IMR-90 (cell line): ENCODE measurements at regions not wholly inside any gene's neighbourhood (a gene's known extent, or its start where the extent isn't known, plus 50 kb on each side); places are given as distances from the start of the nearest gene placed in this dataset.

Experiments used
- ATAC-seq: fragments of 200-7000 bp; cut with Tn5 transposase; 2 replicates; pipeline ENCODE4 v1.9.1; 2020; ENCODE audit warnings: low read depth, mild to moderate bottlenecking, moderate library complexity
- BruUV-seq: library from RNA; stranded (reverse); fragments of 400-500 nt; replicated peaks from 2 replicates; lab custom pipeline; 2021; lab: Mats Ljungman, UMichigan
- CTCF ChIA-PET: fragments of 300-600 bp; formaldehyde crosslinking; extraction: SDS; loops from one replicate; lab custom pipeline; 2021; ENCODE audit warnings: antibody characterized with exemption; lab: Yijun Ruan, JAX
- POLR2A ChIA-PET: fragments of 300-600 bp; sonication (Branson Sonifier 250); formaldehyde crosslinking; loops from one replicate; lab custom pipeline; 2022; ENCODE audit warnings: antibody characterized with exemption; ENCODE audit not compliant: unreplicated experiment; lab: Charles Lee
- DNase-seq: peaks from one replicate; pipeline ENCODE4 v3.0.0; 2013
- H2AFZ ChIP-seq: replicated peaks from 2 replicates; pipeline ENCODE3; 2013; ENCODE audit warnings: low read length, mild to moderate bottlenecking; ENCODE audit not compliant: poor library complexity
- H2AK5ac ChIP-seq: 2 replicates; pipeline ENCODE4 v1.6.1; 2013; ENCODE audit warnings: low read depth, low read length, inconsistent platforms
- H2AK9ac ChIP-seq: replicated peaks from 2 replicates; pipeline ENCODE3; 2013; ENCODE audit warnings: mild to moderate bottlenecking, low read depth, low read length, moderate library complexity; ENCODE audit not compliant: poor library complexity
- H2BK120ac ChIP-seq: 2 replicates; pipeline ENCODE4 v1.6.1; 2013; ENCODE audit warnings: low read depth, low read length, inconsistent platforms
- H2BK15ac ChIP-seq: 3 replicates; pipeline ENCODE4 v1.6.1; 2013; ENCODE audit warnings: low read depth, low read length, inconsistent platforms
- H2BK20ac ChIP-seq: 2 replicates; pipeline ENCODE4 v1.6.1; 2013; ENCODE audit warnings: low read depth, mild to moderate bottlenecking, inconsistent platforms, low read length, moderate library complexity
- H2BK5ac ChIP-seq: 2 replicates; pipeline ENCODE4 v1.6.1; 2013; ENCODE audit warnings: mild to moderate bottlenecking, low read depth, low read length, inconsistent platforms; ENCODE audit not compliant: poor library complexity, severe bottlenecking
- H3K14ac ChIP-seq: replicated peaks from 2 replicates; pipeline ENCODE4 v1.6.1; 2013; ENCODE audit warnings: low read depth, low read length, inconsistent platforms
- H3K18ac ChIP-seq: 2 replicates; pipeline ENCODE4 v1.6.1; 2013; ENCODE audit warnings: low read depth, low read length, control low read depth
- H3K23ac ChIP-seq: 2 replicates; pipeline ENCODE4 v1.6.1; 2013; ENCODE audit warnings: low read depth, low read length, inconsistent platforms
- H3K27ac ChIP-seq: 2 replicates; pipeline ENCODE4 v1.5.1; 2013; ENCODE audit warnings: mild to moderate bottlenecking, control low read depth, low read length; ENCODE audit not compliant: insufficient read depth
- H3K27me3 ChIP-seq: 2 replicates; pipeline ENCODE4 v1.6.1; 2013; ENCODE audit warnings: low read length; ENCODE audit not compliant: control insufficient read depth, insufficient read depth
- H3K36me3 ChIP-seq: 2 replicates; pipeline ENCODE4 v1.6.1; 2013; ENCODE audit warnings: low read length, mixed read lengths; ENCODE audit not compliant: control insufficient read depth, insufficient read depth
- H3K4ac ChIP-seq: 2 replicates; pipeline ENCODE4 v1.6.1; 2013; ENCODE audit warnings: low read depth, low read length, inconsistent platforms
- H3K4me1 ChIP-seq: 2 replicates; pipeline ENCODE4 v1.6.1; 2013; ENCODE audit warnings: low read length, mixed read lengths; ENCODE audit not compliant: control insufficient read depth, insufficient read depth
- H3K4me2 ChIP-seq: 2 replicates; pipeline ENCODE4 v1.6.1; 2013; ENCODE audit warnings: low read depth, mild to moderate bottlenecking, control low read depth, low read length, moderate library complexity
- H3K4me3 ChIP-seq: 2 replicates; pipeline ENCODE4 v1.5.1; 2013; ENCODE audit warnings: low read depth, mild to moderate bottlenecking, control low read depth, low read length, moderate library complexity; ENCODE audit not compliant: insufficient read depth
- H3K56ac ChIP-seq: 2 replicates; pipeline ENCODE4 v1.6.1; 2013; ENCODE audit warnings: low read length, inconsistent platforms; ENCODE audit not compliant: insufficient read depth; ENCODE audit errors: extremely low read depth
- H3K79me1 ChIP-seq, 2 experiments: 2 replicates each; pipeline ENCODE4 v1.6.1; 2013; ENCODE audit warnings: low read length in 2 of 2, inconsistent platforms in 1 of 2, low read depth in 1 of 2
- H3K9ac ChIP-seq: 2 replicates; pipeline ENCODE4 v1.6.1; 2013; ENCODE audit warnings: low read depth, low read length, control low read depth
- H3K9me1 ChIP-seq: 2 replicates; pipeline ENCODE4 v1.6.1; 2013; ENCODE audit warnings: low read length, inconsistent platforms; ENCODE audit not compliant: insufficient read depth
- H3K9me3 ChIP-seq: 2 replicates; pipeline ENCODE4 v1.6.1; 2013; ENCODE audit warnings: low read length; ENCODE audit not compliant: control insufficient read depth, insufficient read depth
- H4K20me1 ChIP-seq: 2 replicates; pipeline ENCODE4 v1.6.1; 2013; ENCODE audit warnings: low read length, inconsistent platforms; ENCODE audit not compliant: insufficient read depth
- H4K5ac ChIP-seq: 2 replicates; pipeline ENCODE4 v1.6.1; 2013; ENCODE audit warnings: mild to moderate bottlenecking, low read depth, low read length, control low read depth
- H4K8ac ChIP-seq, 2 experiments: 2 replicates each; pipeline ENCODE4 v1.6.1; 2013; ENCODE audit warnings: low read depth in 2 of 2, low read length in 2 of 2, control low read depth in 1 of 2, inconsistent platforms in 1 of 2
- H4K91ac ChIP-seq: 2 replicates; pipeline ENCODE4 v1.6.1; 2013; ENCODE audit warnings: low read depth, low read length, inconsistent platforms; ENCODE audit not compliant: insufficient read depth
- CHD1 ChIP-seq: IDR thresholded peaks from 2 replicates; pipeline ENCODE4 v1.6.1; 2012; ENCODE audit warnings: low read depth, low read length, improper control_type of control experiment
- MXI1 ChIP-seq: IDR thresholded peaks from 2 replicates; pipeline ENCODE4 v1.6.1; 2012; ENCODE audit warnings: low read depth, mild to moderate bottlenecking, low read length, moderate library complexity, borderline replicate concordance
- POLR2A ChIP-seq: IDR thresholded peaks from 2 replicates; pipeline ENCODE4 v1.6.1; 2012; ENCODE audit warnings: mild to moderate bottlenecking, low read depth, low read length
- RAD21 ChIP-seq: IDR thresholded peaks from 2 replicates; pipeline ENCODE4 v1.6.1; 2012; ENCODE audit warnings: low read length, improper control_type of control experiment
- WGBS, 2 experiments: methylation state at CpG; one replicate each; pipeline versions ENCODE4 v1.1.5 to v1.1.7; 2013; ENCODE audit warnings: missing lambda C conversion rate in 2 of 2; ENCODE audit not compliant: insufficient read length in 1 of 2; ENCODE audit errors: extremely low coverage in 2 of 2; 5-methylcytosine and 5-hydroxymethylcytosine counted together
- dilution Hi-C: fragments of 300-500 bp; cut with HindIII; formaldehyde crosslinking; loops from one replicate; pipeline ENCODE4 v1.14.3; 2018; ENCODE audit warnings: low sequenced_read_pairs; ENCODE audit not compliant: unreplicated experiment
- in situ Hi-C: fragments of 300-500 bp; cut with MboI; formaldehyde crosslinking; loops from 3 replicates; pipeline ENCODE4 v1.14.3; 2019; ENCODE audit warnings: low sequenced_read_pairs, inconsistent platforms, mixed read lengths
- intact Hi-C: fragments of 100-400 bp; cut with micrococcal nuclease; formaldehyde crosslinking; loops from 2 replicates; pipeline ENCODE4 v1.10.0; 2022

DNA sequence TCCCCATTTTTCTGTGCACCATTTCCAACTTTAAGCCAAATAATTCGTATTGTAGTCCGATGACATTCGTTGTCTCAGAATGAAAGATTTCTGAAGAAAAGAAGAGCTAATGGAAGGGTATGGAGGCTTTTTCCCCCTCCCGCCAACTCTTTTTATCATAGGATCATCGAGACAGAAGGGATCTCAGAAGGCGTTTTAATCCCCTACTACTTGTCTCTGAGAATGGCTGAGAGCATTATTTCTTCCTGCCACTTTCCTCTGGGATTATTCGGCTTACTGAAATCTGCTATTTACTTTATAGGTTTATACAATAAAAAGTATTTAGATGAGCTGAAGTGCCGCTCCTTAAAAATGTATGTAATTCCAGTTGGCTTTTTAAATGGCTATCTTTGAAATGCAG lies 789.8 kb downstream of the EDEM1 start:
- Histone ChIP-seq H4K8ac (no peak overlapping the region), H3K18ac (no peak overlapping the region), H3K9me3 (peaks cover 12% of the 10 kb centered on the region), H3K4ac (no peak overlapping the region), H4K91ac (no peak overlapping the region), H2BK20ac (no peak overlapping the region), H3K4me3 (no peak overlapping the region), H3K23ac (no peak overlapping the region), H2BK15ac (no peak overlapping the region), H2BK120ac (no peak overlapping the region), H2AFZ (no peak overlapping the region), H3K36me3 (no peaks in the 10 kb centered on the region), H3K56ac (no peak overlapping the region), H4K20me1 (no peaks in the 10 kb centered on the region), H3K9me1 (no peaks in the 10 kb centered on the region), H3K9ac (no peak overlapping the region), H2AK9ac (no peak overlapping the region), H3K79me1 (no peaks in the 10 kb centered on the region), H3K27ac (no peak overlapping the region), H2BK5ac (no peak overlapping the region), H2AK5ac (no peak overlapping the region), H3K27me3 (no peaks in the 10 kb centered on the region), H3K14ac (no peak overlapping the region), H3K4me1 (no peaks in the 10 kb centered on the region), H3K4me2 (no peak overlapping the region), H4K5ac (no peak overlapping the region)
- in situ Hi-C loops = no loop called here
- ChIA-PET POLR2A (no interaction called here), CTCF (interaction anchor here (0.6 kb wide), 1 partner anchor 182 kb away, joined by 3 read pairs; no protein-coding TSS in a partner anchor)
- ATAC-seq (no peak), DNase-seq (no peak)
- intact Hi-C loops = no loop called here
- BruUV-seq = no TSS peak
- TF ChIP-seq RAD21 (no peak), CHD1 (no peak), MXI1 (no peak), POLR2A (no peak)
- no CpG with 5 or more reads among the region's 8 CpGs for whole genome bisulfite sequencing, 2 experiments
- dilution Hi-C loops = no loop called here
